ENCODE measurements at regions not wholly inside any gene's neighbourhood (a gene's known extent, or its start where the extent isn't known, plus 50 kb on each side); places are given as distances from the start of the nearest gene placed in this dataset.

DNA sequence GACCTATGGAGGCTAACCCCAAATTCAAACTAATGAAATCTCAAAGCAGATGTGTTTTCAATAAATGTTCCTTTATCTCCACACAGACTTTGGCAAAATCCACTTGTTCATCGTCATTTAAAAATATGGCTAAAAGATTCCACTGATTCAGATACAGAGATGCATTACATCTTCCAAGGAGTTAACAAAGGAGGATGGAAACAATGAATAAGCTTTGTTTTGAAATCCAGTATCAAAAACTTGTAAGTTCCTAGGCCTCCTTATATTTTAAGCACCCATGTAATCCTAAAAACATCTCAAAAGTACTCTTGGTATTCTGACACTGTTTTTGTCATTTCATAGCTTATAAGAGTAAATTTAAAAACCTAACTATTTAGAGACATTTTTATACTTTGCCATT is 345.6 kb upstream of the ACTBL2 start:
- no peak overlapping the region for H3K4me3 ChIP-seq (ENCODE audit: control insufficient read depth in 1 of 7, extremely low read depth in 1 of 7, insufficient read depth in 4 of 7, low read depth in 2 of 7, low read length in 6 of 7)
- no peaks in the 10 kb centered on the region for H3K27me3 ChIP-seq (replicated peaks in 2 of 5; ENCODE audit: control insufficient read depth in 4 of 5, insufficient read depth in 5 of 5, low read length in 4 of 5)
- H3K4me1 ChIP-seq (ENCODE audit: control extremely low read depth in 1 of 4, control insufficient read depth in 4 of 4, insufficient read depth in 4 of 4, low read length in 3 of 4) = no peaks in the 10 kb centered on the region
- ChIA-PET POLR2A (no interaction called here), CTCF (no interaction called here)
- no peak overlapping the region for H3K27ac ChIP-seq (ENCODE audit: insufficient read depth in 1 of 2, low read depth in 1 of 2, low read length in 2 of 2, poor library complexity in 1 of 2, severe bottlenecking in 2 of 2)
- H3K36me3 ChIP-seq (ENCODE audit: control insufficient read depth in 4 of 4, insufficient read depth in 4 of 4, low read length in 3 of 4) = no peaks in the 10 kb centered on the region
- peaks cover 0 to 1% (median 0%) of the 10 kb centered on the region in 5 experiments for H3K9me3 ChIP-seq (ENCODE audit: control extremely low read depth in 1 of 5, control insufficient read depth in 4 of 5, insufficient read depth in 2 of 5, low read depth in 1 of 5, low read length in 4 of 5)
- WGBS (ENCODE audit: insufficient coverage) = no CpG with 5 or more reads among the region's 1 CpG
- no peak for DNase-seq

GRCh38 chr5:57825031-57825686 is 342.5 kb upstream of the ACTBL2 start:
- 100% methylated on average over 1 of the region's 3 CpGs for WGBS (ENCODE audit: insufficient coverage)
- CTCF ChIA-PET = no interaction called here
- Histone ChIP-seq H3K4me1 (ENCODE audit: control extremely low read depth in 1 of 4, control insufficient read depth in 4 of 4, insufficient read depth in 4 of 4, low read length in 3 of 4) (no peaks in the 10 kb centered on the region), H3K9me3 (ENCODE audit: control extremely low read depth in 1 of 5, control insufficient read depth in 4 of 5, insufficient read depth in 2 of 5, low read depth in 1 of 5, low read length in 4 of 5) (peaks cover 0 to 6% (median 0%) of the 10 kb centered on the region in 5 experiments), H3K27ac (ENCODE audit: insufficient read depth in 1 of 2, low read depth in 1 of 2, low read length in 2 of 2, poor library complexity in 1 of 2, severe bottlenecking in 2 of 2) (no peak overlapping the region), H3K4me3 (ENCODE audit: control insufficient read depth in 1 of 7, extremely low read depth in 1 of 7, insufficient read depth in 4 of 7, low read depth in 2 of 7, low read length in 6 of 7) (no peak overlapping the region), H3K27me3 (replicated peaks in 2 of 5; ENCODE audit: control insufficient read depth in 4 of 5, insufficient read depth in 5 of 5, low read length in 4 of 5) (no peaks in the 10 kb centered on the region), H3K36me3 (ENCODE audit: control insufficient read depth in 4 of 4, insufficient read depth in 4 of 4, low read length in 3 of 4) (no peaks in the 10 kb centered on the region)
- POLR2A ChIA-PET = no interaction called here
- DNase-seq = no peak

GRCh38 chr5:57824623-57825022 is 342.0 kb upstream of the ACTBL2 start:
- POLR2A ChIA-PET = interaction anchor here (1.2 kb wide), 1 partner anchor 572 kb away, joined by 3 read pairs; no protein-coding TSS in a partner anchor
- H3K36me3 ChIP-seq (ENCODE audit: control insufficient read depth in 4 of 4, insufficient read depth in 4 of 4, low read length in 3 of 4) = no peaks in the 10 kb centered on the region
- CTCF ChIA-PET = no interaction called here
- H3K4me3 ChIP-seq (ENCODE audit: control insufficient read depth in 1 of 7, extremely low read depth in 1 of 7, insufficient read depth in 4 of 7, low read depth in 2 of 7, low read length in 6 of 7) = no peak overlapping the region
- peaks cover 0 to 6% (median 0%) of the 10 kb centered on the region in 5 experiments for H3K9me3 ChIP-seq (ENCODE audit: control extremely low read depth in 1 of 5, control insufficient read depth in 4 of 5, insufficient read depth in 2 of 5, low read depth in 1 of 5, low read length in 4 of 5)
- no peaks in the 10 kb centered on the region for H3K27me3 ChIP-seq (replicated peaks in 2 of 5; ENCODE audit: control insufficient read depth in 4 of 5, insufficient read depth in 5 of 5, low read length in 4 of 5)
- no peaks in the 10 kb centered on the region for H3K4me1 ChIP-seq (ENCODE audit: control extremely low read depth in 1 of 4, control insufficient read depth in 4 of 4, insufficient read depth in 4 of 4, low read length in 3 of 4)
- H3K27ac ChIP-seq (ENCODE audit: insufficient read depth in 1 of 2, low read depth in 1 of 2, low read length in 2 of 2, poor library complexity in 1 of 2, severe bottlenecking in 2 of 2) = no peak overlapping the region
- DNase-seq = no peak
- no CpG with 5 or more reads among the region's 2 CpGs for WGBS (ENCODE audit: insufficient coverage)

DNA sequence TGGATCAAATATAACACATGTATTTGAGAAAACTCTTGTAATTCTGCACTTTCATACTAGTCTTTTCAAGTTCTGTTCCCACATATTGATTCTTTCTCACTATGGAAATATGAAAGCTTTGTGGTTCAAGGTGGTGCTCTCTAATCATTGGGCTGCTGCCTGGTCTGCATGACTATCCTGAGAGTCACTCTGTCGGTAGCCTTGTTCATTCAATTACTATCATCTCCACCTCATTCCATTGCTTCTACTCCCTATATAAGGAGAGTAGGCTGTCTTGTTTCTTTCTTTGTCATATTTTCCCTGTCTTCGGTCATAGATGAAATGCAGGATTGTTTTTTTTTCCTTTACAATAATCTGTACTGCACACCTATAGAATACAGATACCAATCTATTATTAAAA is 341.4 kb upstream of the ACTBL2 start:
- Histone ChIP-seq H3K9me3 (ENCODE audit: control extremely low read depth in 1 of 5, control insufficient read depth in 4 of 5, insufficient read depth in 2 of 5, low read depth in 1 of 5, low read length in 4 of 5) (peaks cover 0 to 6% (median 0%) of the 10 kb centered on the region in 5 experiments), H3K4me3 (ENCODE audit: control insufficient read depth in 1 of 7, extremely low read depth in 1 of 7, insufficient read depth in 4 of 7, low read depth in 2 of 7, low read length in 6 of 7) (no peak overlapping the region), H3K27me3 (replicated peaks in 2 of 5; ENCODE audit: control insufficient read depth in 4 of 5, insufficient read depth in 5 of 5, low read length in 4 of 5) (no peaks in the 10 kb centered on the region), H3K27ac (ENCODE audit: insufficient read depth in 1 of 2, low read depth in 1 of 2, low read length in 2 of 2, poor library complexity in 1 of 2, severe bottlenecking in 2 of 2) (no peak overlapping the region), H3K4me1 (ENCODE audit: control extremely low read depth in 1 of 4, control insufficient read depth in 4 of 4, insufficient read depth in 4 of 4, low read length in 3 of 4) (no peaks in the 10 kb centered on the region), H3K36me3 (ENCODE audit: control insufficient read depth in 4 of 4, insufficient read depth in 4 of 4, low read length in 3 of 4) (no peaks in the 10 kb centered on the region)
- no CpG with 5 or more reads among the region's 2 CpGs for WGBS (ENCODE audit: insufficient coverage)
- ChIA-PET POLR2A (interaction anchor here (1.2 kb wide), 1 partner anchor 573 kb away, joined by 3 read pairs; no protein-coding TSS in a partner anchor), CTCF (no interaction called here)
- no peak for DNase-seq

- no peaks in the 10 kb centered on the region for H3K4me1 ChIP-seq (ENCODE audit: control extremely low read depth in 1 of 4, control insufficient read depth in 4 of 4, insufficient read depth in 4 of 4, low read length in 3 of 4)
- no peak for DNase-seq
- CTCF ChIA-PET = interaction anchor here (0.9 kb wide), 1 partner anchor 409 kb away, joined by 3 read pairs; no protein-coding TSS in a partner anchor
- POLR2A ChIA-PET = no interaction called here
- H3K27me3 ChIP-seq (replicated peaks in 2 of 5; ENCODE audit: control insufficient read depth in 4 of 5, insufficient read depth in 5 of 5, low read length in 4 of 5) = no peaks in the 10 kb centered on the region
- WGBS (ENCODE audit: insufficient coverage) = 100% methylated on average over 2 of the region's 5 CpGs
- no peaks in the 10 kb centered on the region for H3K36me3 ChIP-seq (ENCODE audit: control insufficient read depth in 4 of 4, insufficient read depth in 4 of 4, low read length in 3 of 4)
- H3K9me3 ChIP-seq (ENCODE audit: control extremely low read depth in 1 of 5, control insufficient read depth in 4 of 5, insufficient read depth in 2 of 5, low read depth in 1 of 5, low read length in 4 of 5) = peaks cover 0 to 6% (median 0%) of the 10 kb centered on the region in 5 experiments
- H3K4me3 ChIP-seq (ENCODE audit: control insufficient read depth in 1 of 7, extremely low read depth in 1 of 7, insufficient read depth in 4 of 7, low read depth in 2 of 7, low read length in 6 of 7) = no peak overlapping the region
- H3K27ac ChIP-seq (ENCODE audit: insufficient read depth in 1 of 2, low read depth in 1 of 2, low read length in 2 of 2, poor library complexity in 1 of 2, severe bottlenecking in 2 of 2) = no peak overlapping the region
These were observed 340.0 kb upstream of the ACTBL2 start for GRCh38 chr5:57822651-57823050.

DNA sequence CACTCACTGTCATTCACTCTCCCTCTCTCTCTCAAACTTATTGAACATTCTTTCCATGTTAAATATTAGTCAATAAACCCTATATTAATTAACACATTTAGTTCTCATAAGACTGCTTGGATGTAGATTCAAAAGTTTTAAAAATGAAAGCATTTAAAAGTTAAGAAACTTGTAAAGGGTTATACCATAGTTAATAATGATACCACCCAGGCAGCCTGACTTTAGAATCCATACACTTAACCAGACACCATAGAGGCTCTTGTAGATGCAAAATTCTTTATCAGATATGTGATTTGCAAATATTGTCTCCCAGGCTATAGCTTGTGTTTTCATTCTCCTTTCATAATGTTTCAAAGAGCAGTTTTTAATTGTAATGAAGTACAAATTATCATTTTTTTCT is 335.8 kb upstream of the ACTBL2 start:
- Histone ChIP-seq H3K4me1 (ENCODE audit: control extremely low read depth in 1 of 4, control insufficient read depth in 4 of 4, insufficient read depth in 4 of 4, low read length in 3 of 4) (no peaks in the 10 kb centered on the region), H3K36me3 (ENCODE audit: control insufficient read depth in 4 of 4, insufficient read depth in 4 of 4, low read length in 3 of 4) (no peaks in the 10 kb centered on the region), H3K27me3 (replicated peaks in 2 of 5; ENCODE audit: control insufficient read depth in 4 of 5, insufficient read depth in 5 of 5, low read length in 4 of 5) (no peaks in the 10 kb centered on the region), H3K9me3 (ENCODE audit: control extremely low read depth in 1 of 5, control insufficient read depth in 4 of 5, insufficient read depth in 2 of 5, low read depth in 1 of 5, low read length in 4 of 5) (peaks cover 0 to 6% (median 0%) of the 10 kb centered on the region in 5 experiments), H3K27ac (ENCODE audit: insufficient read depth in 1 of 2, low read depth in 1 of 2, low read length in 2 of 2, poor library complexity in 1 of 2, severe bottlenecking in 2 of 2) (no peak overlapping the region), H3K4me3 (ENCODE audit: control insufficient read depth in 1 of 7, extremely low read depth in 1 of 7, insufficient read depth in 4 of 7, low read depth in 2 of 7, low read length in 6 of 7) (no peak overlapping the region)
- DNase-seq = no peak
- POLR2A ChIA-PET = no interaction called here
- CTCF ChIA-PET = no interaction called here

GRCh38 chr5:57817924-57818323 is 335.3 kb upstream of the ACTBL2 start:
- H3K27ac ChIP-seq (ENCODE audit: insufficient read depth in 1 of 2, low read depth in 1 of 2, low read length in 2 of 2, poor library complexity in 1 of 2, severe bottlenecking in 2 of 2) = no peak overlapping the region
- no peaks in the 10 kb centered on the region for H3K27me3 ChIP-seq (replicated peaks in 2 of 5; ENCODE audit: control insufficient read depth in 4 of 5, insufficient read depth in 5 of 5, low read length in 4 of 5)
- H3K36me3 ChIP-seq (ENCODE audit: control insufficient read depth in 4 of 4, insufficient read depth in 4 of 4, low read length in 3 of 4) = no peaks in the 10 kb centered on the region
- ChIA-PET CTCF (no interaction called here), POLR2A (no interaction called here)
- no peak for DNase-seq
- 88% methylated on average over 3 of the region's 3 CpGs for WGBS (ENCODE audit: insufficient coverage)
- H3K4me1 ChIP-seq (ENCODE audit: control extremely low read depth in 1 of 4, control insufficient read depth in 4 of 4, insufficient read depth in 4 of 4, low read length in 3 of 4) = no peaks in the 10 kb centered on the region
- H3K9me3 ChIP-seq (ENCODE audit: control extremely low read depth in 1 of 5, control insufficient read depth in 4 of 5, insufficient read depth in 2 of 5, low read depth in 1 of 5, low read length in 4 of 5) = peaks cover 0 to 6% (median 0%) of the 10 kb centered on the region in 5 experiments
- H3K4me3 ChIP-seq (ENCODE audit: control insufficient read depth in 1 of 7, extremely low read depth in 1 of 7, insufficient read depth in 4 of 7, low read depth in 2 of 7, low read length in 6 of 7) = no peak overlapping the region

Data from common myeloid progenitor, CD34-positive (primary cell).